HepG2 (cell line): ENCODE measurements at regions not wholly inside any gene's neighbourhood (a gene's known extent, or its start where the extent isn't known, plus 50 kb on each side); places are given as distances from the start of the nearest gene placed in this dataset.

ENCODE experiments used
- ATAC-seq: fragments of 200-7000 bp; cut with Tn5 transposase; 3 replicates; pipeline ENCODE4 v1.9.1; 2020; ENCODE audit warnings: mild to moderate bottlenecking, moderate library complexity
- BruUV-seq: library from RNA; stranded (reverse); fragments of 400-500 nt; replicated peaks from 2 replicates; lab custom pipeline; 2021; lab: Mats Ljungman, UMichigan
- CTCF ChIA-PET: fragments of 300-600 bp; formaldehyde crosslinking; extraction: SDS; loops from one replicate; lab custom pipeline; 2021; ENCODE audit warnings: low total read pairs, inconsistent platforms, low intra/inter-chr PET ratio; lab: Yijun Ruan, JAX
- POLR2A ChIA-PET: fragments of 350-600 bp; sonication (Branson Sonifier 250); formaldehyde crosslinking; loops from one replicate; lab custom pipeline; 2020; ENCODE audit warnings: antibody characterized with exemption, inconsistent platforms; lab: Yijun Ruan, JAX
- DNase-seq: peaks from one replicate; pipeline ENCODE4 v3.0.0-alpha.2; 2015; ENCODE audit warnings: low spot score
- FAIRE-seq: peaks from 3 replicates; lab custom pipeline; 2011; peaks lifted over from hg19 to GRCh38; lab: Jason Lieb, UNC
- H2AFZ ChIP-seq: one replicate; pipeline ENCODE4 v1.6.1; 2011; ENCODE audit warnings: low read length, inconsistent platforms
- H3K27ac ChIP-seq: fragments of 300-600 bp; 3 replicates; pipeline ENCODE4 v1.8.0; 2011; ENCODE audit warnings: mixed run types, mild to moderate bottlenecking, mixed read lengths, low read length, inconsistent platforms; ENCODE audit not compliant: insufficient read depth; ENCODE audit errors: extremely low read length
- H3K27me3 ChIP-seq, 2 experiments: fragments of 200-600 bp in 1 of 2; 2 replicates in 1 of 2; 3 replicates in 1 of 2; pipeline versions ENCODE4 v1.6.0 to v1.8.0; 2011; ENCODE audit warnings: low read length in 2 of 2, mild to moderate bottlenecking in 2 of 2, moderate library complexity in 2 of 2, inconsistent platforms in 1 of 2; ENCODE audit not compliant: insufficient read depth in 2 of 2, control insufficient read depth in 1 of 2
- H3K36me3 ChIP-seq, 2 experiments: fragments of 200-600 bp in 1 of 2; replicated peaks in 1 of 2; 2 replicates in 1 of 2; 3 replicates in 1 of 2; pipeline versions ENCODE4 v1.5.1 to v1.8.0; 2011; ENCODE audit warnings: low read length in 2 of 2, inconsistent platforms in 1 of 2; ENCODE audit not compliant: insufficient read depth in 2 of 2, control insufficient read depth in 1 of 2
- H3K4me1 ChIP-seq: 2 replicates; pipeline ENCODE4 v1.5.1; 2012; ENCODE audit warnings: low read length, inconsistent platforms; ENCODE audit not compliant: insufficient read depth
- H3K4me2 ChIP-seq: 2 replicates; pipeline ENCODE4 v1.6.0; 2011; ENCODE audit warnings: low read depth, low read length, inconsistent platforms
- H3K4me3 ChIP-seq, 3 experiments: fragments of 200-600 bp in 1 of 3; sonication (generic), shearing (Covaris generic) in 1 of 3; replicated peaks in 1 of 3; 2 replicates each; pipeline ENCODE4 v1.5.1; 2011 to 2016; ENCODE audit warnings: low read length in 3 of 3, inconsistent platforms in 2 of 3, low read depth in 2 of 3, mild to moderate bottlenecking in 2 of 3, control low read depth in 1 of 3, mixed read lengths in 1 of 3; ENCODE audit not compliant: insufficient read depth in 1 of 3
- H3K79me2 ChIP-seq: one replicate; pipeline ENCODE4 v1.6.1; 2011; ENCODE audit warnings: low read length, inconsistent platforms; ENCODE audit not compliant: insufficient read depth
- H3K9ac ChIP-seq: 2 replicates; pipeline ENCODE4 v1.6.0; 2011; ENCODE audit warnings: mild to moderate bottlenecking, low read depth, low read length, inconsistent platforms; ENCODE audit not compliant: insufficient read depth
- H3K9me3 ChIP-seq: 2 replicates; pipeline ENCODE4 v1.5.1; 2012; ENCODE audit warnings: mild to moderate bottlenecking, low read length
- H4K20me1 ChIP-seq: 2 replicates; pipeline ENCODE4 v1.6.0; 2011; ENCODE audit warnings: inconsistent platforms, mild to moderate bottlenecking, low read length, moderate library complexity; ENCODE audit not compliant: insufficient read depth
- DPF2 ChIP-seq: sonication (generic); formaldehyde crosslinking; IDR thresholded peaks from 2 replicates; pipeline ENCODE4 v1.4.0; 2020; ENCODE audit warnings: mild to moderate bottlenecking, low read depth, missing genetic modification reagents, borderline replicate concordance
- MIER3 ChIP-seq: IDR thresholded peaks from 2 replicates; pipeline ENCODE4 v1.6.1; 2016; ENCODE audit warnings: missing compliant biosample characterization, borderline replicate concordance
- NPAS2 ChIP-seq: sonication (generic); formaldehyde crosslinking; IDR thresholded peaks from 2 replicates; pipeline ENCODE4 v1.8.0; 2022; ENCODE audit warnings: mild to moderate bottlenecking, missing genetic modification reagents, borderline replicate concordance
- REL ChIP-seq: sonication (generic); formaldehyde crosslinking; conservative IDR thresholded peaks from 2 replicates; pipeline ENCODE4 v1.8.0; 2022; ENCODE audit warnings: mild to moderate bottlenecking, missing genetic modification reagents, moderate library complexity
- TBX3 ChIP-seq: fragments of 450-650 bp; IDR thresholded peaks from 2 replicates; pipeline ENCODE4 v1.6.1; 2017; ENCODE audit warnings: antibody characterized with exemption, mild to moderate bottlenecking, inconsistent platforms, borderline replicate concordance
- ZFP90 ChIP-seq: sonication (generic); formaldehyde crosslinking; IDR thresholded peaks from 2 replicates; pipeline ENCODE4 v1.8.0; 2022; ENCODE audit warnings: missing genetic modification reagents, mild to moderate bottlenecking, inconsistent platforms, borderline replicate concordance
- ZNF143 ChIP-seq: sonication (generic); formaldehyde crosslinking; IDR thresholded peaks from 2 replicates; pipeline ENCODE4 v1.4.0; 2020; ENCODE audit warnings: missing genetic modification reagents
- ZNF234 ChIP-seq: sonication (generic); formaldehyde crosslinking; conservative IDR thresholded peaks from 2 replicates; pipeline ENCODE4 v1.5.1; 2020; ENCODE audit warnings: mild to moderate bottlenecking, missing genetic modification reagents
- ZNF354B ChIP-seq: sonication (generic); formaldehyde crosslinking; IDR thresholded peaks from 2 replicates; pipeline ENCODE4 v1.8.0; 2022; ENCODE audit warnings: mild to moderate bottlenecking, missing genetic modification reagents
- ZNF556 ChIP-seq: sonication (generic); formaldehyde crosslinking; IDR thresholded peaks from 2 replicates; pipeline ENCODE4 v1.4.0; 2020; ENCODE audit warnings: mild to moderate bottlenecking, missing genetic modification reagents, borderline replicate concordance
- ZNF766 ChIP-seq: sonication (generic); formaldehyde crosslinking; IDR thresholded peaks from 2 replicates; pipeline ENCODE4 v1.5.0; 2020; ENCODE audit warnings: missing genetic modification reagents, borderline replicate concordance
- WGBS: methylation state at CpG from one replicate; pipeline ENCODE4 v1.1.6; 2017; ENCODE audit warnings: low lambda C conversion rate; 5-methylcytosine and 5-hydroxymethylcytosine counted together
- in situ Hi-C: cut with HindIII; loops from 2 replicates; pipeline ENCODE4 v1.10.0; 2017; ENCODE audit warnings: low pct_unique_long_range_greater_than_20kb; ENCODE audit not compliant: extremely low pct_ligation_motif_present
- intact Hi-C: fragments of 100-400 bp; cut with micrococcal nuclease; formaldehyde crosslinking; loops from one replicate; pipeline ENCODE4 v1.10.0; 2022; ENCODE audit not compliant: unreplicated experiment
- TF ChIP-seq, protein P1 (sequence below): fragments of 450-650 bp; IDR thresholded peaks from 2 replicates; pipeline ENCODE4 v1.6.1; 2016

DNA sequence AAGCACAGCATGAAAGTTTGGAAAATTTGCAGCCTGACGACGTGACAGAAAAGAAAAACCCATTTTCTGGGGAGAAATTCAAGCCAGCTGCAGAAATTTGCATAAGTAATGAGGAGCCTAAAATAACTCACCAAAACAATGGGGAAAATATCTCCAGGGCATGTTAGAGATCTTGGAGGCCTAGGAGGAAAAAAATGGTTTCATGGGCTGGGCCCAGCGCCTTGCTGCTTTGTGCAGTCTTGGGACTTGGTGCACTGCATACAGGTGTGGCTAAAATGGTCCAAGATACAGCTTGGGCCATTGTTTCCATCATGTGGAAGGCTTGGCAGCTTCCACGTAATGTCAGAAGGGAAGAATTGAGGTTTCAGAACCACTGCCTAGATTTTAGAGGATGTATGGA, 428.5 kb upstream of the FRG2C start:
- ChIA-PET POLR2A (no interaction called here), CTCF (no interaction called here)
- BruUV-seq = no TSS peak
- ATAC-seq (no peak), FAIRE-seq (no peak), DNase-seq (no peak)
- H3K4me2 ChIP-seq = no peak overlapping the region
- no peak overlapping the region for H3K27ac ChIP-seq
- H3K79me2 ChIP-seq = no peaks in the 10 kb centered on the region
- intact Hi-C loops (no loop called here), in situ Hi-C loops (no loop called here)
- H3K27me3 ChIP-seq = no peaks in the 10 kb centered on the region
- no peaks in the 10 kb centered on the region for H3K9me3 ChIP-seq
- no peak overlapping the region for H2AFZ ChIP-seq
- 0% methylated on average over 4 of the region's 4 CpGs for WGBS
- no peaks in the 10 kb centered on the region for H3K4me1 ChIP-seq
- H3K36me3 ChIP-seq = no peaks in the 10 kb centered on the region
- H3K4me3 ChIP-seq = no peak overlapping the region
- no peak for TF ChIP-seq ZNF556 (CRISPR knock-in tag)
- H3K9ac ChIP-seq = no peak overlapping the region
- no peaks in the 10 kb centered on the region for H4K20me1 ChIP-seq

DNA sequence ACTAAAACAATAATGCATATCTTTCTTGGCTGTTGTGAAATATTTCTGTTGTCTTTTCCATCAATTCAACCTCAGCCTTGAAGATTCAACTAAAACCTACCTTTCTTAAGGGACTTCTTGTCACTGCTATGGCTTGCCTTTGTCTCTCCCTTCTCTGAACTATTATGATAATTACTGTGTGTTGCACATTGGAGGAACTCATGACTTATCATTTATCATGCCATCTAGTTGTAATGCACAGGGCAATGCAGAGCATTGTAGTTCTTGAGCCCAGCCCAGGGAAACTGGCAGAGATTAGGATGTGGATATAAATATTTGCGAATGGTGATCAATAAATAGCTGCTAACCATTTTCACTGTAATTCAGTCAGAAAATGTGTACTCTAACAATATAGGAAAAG, 427.1 kb upstream of the FRG2C start:
- FAIRE-seq = no peak

More for the DNA sequence above, 427.1 kb upstream of the FRG2C start:
- H3K4me3 ChIP-seq = no peak overlapping the region
- no peaks in the 10 kb centered on the region for H3K4me1 ChIP-seq
- in situ Hi-C loops (no loop called here), intact Hi-C loops (no loop called here)
- no peak overlapping the region for H2AFZ ChIP-seq
- DNase-seq (no peak), ATAC-seq (no peak)
- WGBS = 0% methylated on average over 1 of the region's 1 CpG
- H4K20me1 ChIP-seq = no peaks in the 10 kb centered on the region
- H3K79me2 ChIP-seq = no peaks in the 10 kb centered on the region
- no peaks in the 10 kb centered on the region for H3K36me3 ChIP-seq
- H3K27me3 ChIP-seq = no peaks in the 10 kb centered on the region
- CTCF ChIA-PET = no interaction called here
- no peak overlapping the region for H3K9ac ChIP-seq
- no peak overlapping the region for H3K4me2 ChIP-seq
- H3K27ac ChIP-seq = no peak overlapping the region
- BruUV-seq = no TSS peak
- no peaks in the 10 kb centered on the region for H3K9me3 ChIP-seq
- TF ChIP-seq TBX3 (no peak), ZNF234 (CRISPR knock-in tag) (no peak), DPF2 (CRISPR knock-in tag) (no peak), ZFP90 (CRISPR knock-in tag) (no peak), ZNF766 (CRISPR knock-in tag) (no peak), NPAS2 (CRISPR knock-in tag) (no peak), ZNF354B (CRISPR knock-in tag) (no peak), MIER3 (CRISPR knock-in tag) (no peak), REL (CRISPR knock-in tag) (no peak), ZNF143 (CRISPR knock-in tag) (no peak)
- TF ChIP-seq, protein P1, sequence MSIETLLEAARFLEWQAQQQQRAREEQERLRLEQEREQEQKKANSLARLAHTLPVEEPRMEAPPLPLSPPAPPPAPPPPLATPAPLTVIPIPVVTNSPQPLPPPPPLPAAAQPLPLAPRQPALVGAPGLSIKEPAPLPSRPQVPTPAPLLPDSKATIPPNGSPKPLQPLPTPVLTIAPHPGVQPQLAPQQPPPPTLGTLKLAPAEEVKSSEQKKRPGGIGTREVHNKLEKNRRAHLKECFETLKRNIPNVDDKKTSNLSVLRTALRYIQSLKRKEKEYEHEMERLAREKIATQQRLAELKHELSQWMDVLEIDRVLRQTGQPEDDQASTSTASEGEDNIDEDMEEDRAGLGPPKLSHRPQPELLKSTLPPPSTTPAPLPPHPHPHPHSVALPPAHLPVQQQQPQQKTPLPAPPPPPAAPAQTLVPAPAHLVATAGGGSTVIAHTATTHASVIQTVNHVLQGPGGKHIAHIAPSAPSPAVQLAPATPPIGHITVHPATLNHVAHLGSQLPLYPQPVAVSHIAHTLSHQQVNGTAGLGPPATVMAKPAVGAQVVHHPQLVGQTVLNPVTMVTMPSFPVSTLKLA = no peak
- POLR2A ChIA-PET = no interaction called here
